Esophagus muscularis mucosa (tissue), 3 donors: ENCODE measurements at regions not wholly inside any gene's neighbourhood (a gene's known extent, or its start where the extent isn't known, plus 50 kb on each side); places are given as distances from the start of the nearest gene placed in this dataset.

Experiments
- CTCF ChIP-seq, 3 experiments: fragments of 200-600 bp in 2 of 3; fragments of 450-650 bp in 1 of 3; sonication (generic) in 2 of 3; IDR thresholded peaks; one replicate each; pipeline ENCODE4 v1.5.1; 2017 to 2019; ENCODE audit warnings: antibody characterized with exemption in 3 of 3, mild to moderate bottlenecking in 2 of 3, moderate library complexity in 1 of 3
- POLR2A ChIP-seq: fragments of 450-650 bp; IDR thresholded peaks from one replicate; pipeline ENCODE4 v1.6.1; 2017; ENCODE audit warnings: antibody characterized with exemption, moderate library complexity, mild to moderate bottlenecking, low read depth

DNA sequence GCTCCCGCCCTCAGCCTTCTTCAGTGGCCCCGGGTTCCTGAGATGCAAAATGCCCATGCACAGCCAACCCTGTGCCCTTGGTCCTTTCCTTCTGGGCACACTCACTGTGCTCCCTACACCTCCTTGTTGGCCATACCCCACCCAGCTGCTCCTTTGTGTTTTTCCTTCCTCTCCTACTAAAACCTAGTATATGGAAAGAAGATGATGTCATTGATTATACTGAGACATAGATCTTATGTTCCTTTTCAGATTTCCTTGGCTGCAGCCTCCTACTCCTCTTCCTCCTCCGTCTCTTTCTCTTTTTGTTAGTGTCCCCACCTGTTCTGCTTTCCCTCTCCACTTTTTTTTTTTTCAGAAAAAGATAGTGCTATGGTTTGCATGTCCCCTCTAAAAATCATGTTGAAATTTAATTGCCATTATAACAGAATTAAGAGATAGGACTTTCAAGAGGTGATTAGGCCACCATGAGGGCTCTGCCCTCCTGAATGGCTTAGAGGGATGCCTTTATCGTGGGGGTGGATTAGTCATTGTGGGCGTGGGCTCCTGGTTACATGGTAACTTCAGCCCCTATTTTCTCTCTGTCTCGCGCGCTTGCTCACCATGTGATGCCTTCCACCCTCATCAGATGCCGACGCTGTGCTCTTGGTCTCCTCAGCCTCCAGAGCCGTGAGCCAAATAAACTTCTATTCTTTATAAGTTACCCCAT, 254.9 kb upstream of the GATB start:
- TF ChIP-seq POLR2A = no peak
- no peak for TF ChIP-seq CTCF (IDR thresholded peaks at IDR 0.05)
